ENCODE measurements at regions not wholly inside any gene's neighbourhood (a gene's known extent, or its start where the extent isn't known, plus 50 kb on each side); places are given as distances from the start of the nearest gene placed in this dataset.

DNA sequence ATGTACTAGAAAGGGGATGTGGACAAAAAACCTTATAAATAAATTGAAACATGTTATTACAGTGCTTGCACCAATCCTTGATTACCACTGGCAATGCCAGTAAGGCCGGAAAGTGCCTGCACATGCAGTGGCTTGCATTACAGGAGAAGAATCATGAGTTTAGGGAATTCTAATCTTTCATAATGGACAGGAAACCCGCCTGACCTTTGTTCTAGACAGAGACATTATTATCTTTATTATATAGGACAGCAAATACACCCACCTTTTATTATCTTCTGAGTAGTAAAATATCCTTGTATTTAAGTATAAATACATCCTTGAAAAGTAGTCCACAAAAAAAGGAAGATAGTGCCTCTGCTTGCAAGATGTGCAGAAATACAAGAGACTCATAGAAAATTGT is 379.9 kb upstream of the LCORL start:
- TF ChIP-seq, protein P1, sequence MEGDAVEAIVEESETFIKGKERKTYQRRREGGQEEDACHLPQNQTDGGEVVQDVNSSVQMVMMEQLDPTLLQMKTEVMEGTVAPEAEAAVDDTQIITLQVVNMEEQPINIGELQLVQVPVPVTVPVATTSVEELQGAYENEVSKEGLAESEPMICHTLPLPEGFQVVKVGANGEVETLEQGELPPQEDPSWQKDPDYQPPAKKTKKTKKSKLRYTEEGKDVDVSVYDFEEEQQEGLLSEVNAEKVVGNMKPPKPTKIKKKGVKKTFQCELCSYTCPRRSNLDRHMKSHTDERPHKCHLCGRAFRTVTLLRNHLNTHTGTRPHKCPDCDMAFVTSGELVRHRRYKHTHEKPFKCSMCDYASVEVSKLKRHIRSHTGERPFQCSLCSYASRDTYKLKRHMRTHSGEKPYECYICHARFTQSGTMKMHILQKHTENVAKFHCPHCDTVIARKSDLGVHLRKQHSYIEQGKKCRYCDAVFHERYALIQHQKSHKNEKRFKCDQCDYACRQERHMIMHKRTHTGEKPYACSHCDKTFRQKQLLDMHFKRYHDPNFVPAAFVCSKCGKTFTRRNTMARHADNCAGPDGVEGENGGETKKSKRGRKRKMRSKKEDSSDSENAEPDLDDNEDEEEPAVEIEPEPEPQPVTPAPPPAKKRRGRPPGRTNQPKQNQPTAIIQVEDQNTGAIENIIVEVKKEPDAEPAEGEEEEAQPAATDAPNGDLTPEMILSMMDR (IDR thresholded peaks at IDR 0.05; ENCODE audit: extremely low read depth, missing control alignments): no peak
- DNase-seq (ENCODE audit: low spot score): no peak

DNA sequence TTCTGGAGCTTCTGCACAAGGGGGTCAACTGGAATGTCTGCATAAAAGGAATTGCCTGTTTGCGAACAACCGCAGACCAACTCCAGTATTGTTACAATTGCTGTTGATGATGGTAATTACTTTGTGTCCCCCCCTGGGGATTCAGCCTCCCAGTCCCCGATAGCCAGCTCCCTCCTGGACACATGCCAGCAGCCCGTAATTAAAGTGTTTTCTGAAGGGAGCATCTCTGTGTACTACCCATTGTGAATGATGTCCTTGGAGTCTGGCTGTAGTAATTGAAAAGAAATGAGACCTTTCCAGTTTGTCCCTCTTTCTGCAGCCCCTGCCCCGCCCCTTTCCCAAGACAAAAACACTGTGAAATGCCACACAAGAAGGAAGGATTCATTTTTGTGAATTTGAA is 377.1 kb upstream of the LCORL start:
- no peak for DNase-seq (ENCODE audit: low spot score)
- TF ChIP-seq, protein P1 (IDR thresholded peaks at IDR 0.05; ENCODE audit: extremely low read depth, missing control alignments): no peak

DNA sequence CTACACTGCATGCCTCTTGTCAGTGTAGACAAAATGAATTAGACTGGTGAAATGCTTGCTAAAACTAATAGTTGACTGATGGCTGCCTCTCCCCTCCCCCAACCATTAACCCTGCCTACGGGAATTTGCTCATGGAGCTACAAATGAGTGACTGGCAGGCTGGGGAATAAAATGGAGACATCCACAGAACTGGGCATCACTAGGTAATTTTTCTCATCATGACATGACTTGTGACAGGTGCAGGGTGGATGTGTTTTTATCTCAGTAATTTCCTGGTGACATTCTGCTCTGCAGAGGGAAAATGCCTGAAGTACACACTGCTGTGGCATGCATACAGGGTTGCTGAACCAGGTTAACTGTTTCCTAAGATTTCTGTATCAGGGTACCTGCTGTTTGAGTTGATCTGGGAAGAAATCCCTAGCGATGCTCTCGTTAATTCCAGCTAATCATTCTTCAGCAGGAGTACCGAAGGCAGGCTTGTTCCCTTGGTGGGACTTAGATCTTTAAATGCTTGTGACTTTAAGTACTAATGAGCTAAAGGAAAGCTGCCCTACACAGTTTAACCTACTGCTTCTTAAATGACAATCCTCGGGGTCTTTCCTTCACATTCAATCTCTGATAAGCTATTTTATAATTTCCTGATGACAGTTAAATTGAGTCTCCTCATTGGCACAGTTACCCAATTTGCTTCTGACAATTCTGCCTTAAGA is 376.3 kb upstream of the LCORL start:
- no peak for DNase-seq (ENCODE audit: low spot score)
- TF ChIP-seq, protein P1 (IDR thresholded peaks at IDR 0.05; ENCODE audit: extremely low read depth, missing control alignments): no peak

DNA sequence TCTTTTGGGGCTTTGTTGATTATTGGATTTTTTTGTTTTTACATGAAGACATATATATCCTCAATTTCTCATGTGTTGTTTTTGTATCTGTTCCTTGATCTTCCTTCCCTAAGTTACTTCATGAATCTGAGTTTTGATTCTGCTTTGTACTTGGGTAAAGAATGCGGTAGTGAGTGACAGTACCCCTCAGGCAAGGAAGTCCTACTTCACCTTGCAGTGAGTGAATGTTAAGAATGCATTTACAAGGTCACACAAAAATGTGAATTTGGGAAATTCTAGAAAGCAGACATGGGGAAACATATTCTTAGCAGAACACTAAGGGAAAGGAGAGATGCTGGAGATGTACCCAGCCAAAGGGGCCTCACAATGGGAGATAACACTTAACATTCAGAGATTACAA is 373.1 kb upstream of the LCORL start:
- TF ChIP-seq, protein P1 (IDR thresholded peaks at IDR 0.05; ENCODE audit: extremely low read depth, missing control alignments): no peak
- no peak for DNase-seq (ENCODE audit: low spot score)

DNA sequence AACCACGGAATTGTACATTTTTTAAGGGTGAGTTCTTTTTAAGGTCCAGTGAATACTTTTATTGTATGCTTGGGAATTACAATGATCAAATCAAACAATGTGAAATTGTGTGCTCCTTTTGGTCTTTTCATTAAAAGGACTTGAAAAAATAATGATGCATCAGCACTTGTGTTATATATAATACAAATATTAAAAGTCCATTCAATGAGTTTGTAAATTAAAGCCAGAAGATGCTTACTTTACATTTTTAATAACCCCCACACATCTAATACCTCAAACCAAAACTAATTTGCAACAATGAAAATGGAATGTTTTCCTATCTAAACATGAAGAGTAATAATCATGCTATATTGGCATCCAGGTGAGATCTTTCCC is 369.8 kb upstream of the LCORL start:
- no peak for DNase-seq (ENCODE audit: low spot score)
- TF ChIP-seq, protein P1 (IDR thresholded peaks at IDR 0.05; ENCODE audit: extremely low read depth, missing control alignments): no peak

DNA sequence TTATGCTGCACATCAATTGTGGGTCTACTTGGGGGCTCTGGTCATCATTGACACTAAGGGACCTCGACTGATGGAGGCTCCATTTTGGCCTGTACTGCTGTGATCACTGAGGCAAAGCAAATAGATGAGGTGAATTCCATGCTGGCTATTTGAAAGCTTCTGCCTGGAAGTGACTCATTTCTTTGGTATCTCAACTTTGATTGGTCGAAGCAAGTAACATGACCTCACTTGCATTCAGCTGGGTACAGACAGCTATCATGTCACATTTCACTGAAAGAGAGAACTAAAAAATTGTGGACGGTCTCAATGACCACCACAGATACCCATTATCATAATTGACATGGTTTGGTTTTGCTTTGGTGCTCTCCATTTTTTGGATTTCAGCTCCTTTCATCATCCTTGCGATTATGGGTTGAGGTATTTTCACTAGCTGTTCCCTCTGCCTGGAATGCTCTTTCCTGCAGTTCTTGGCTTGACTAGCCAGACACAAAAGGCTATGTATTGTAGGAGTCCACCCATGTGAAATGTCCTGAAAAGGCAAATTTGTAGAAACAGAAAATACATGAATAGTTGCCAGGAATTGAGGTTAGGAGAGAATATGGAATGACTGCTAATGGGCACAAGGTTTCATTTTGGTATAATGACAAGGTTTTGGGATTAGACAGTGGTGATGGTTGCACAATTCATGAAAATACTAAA is 369.2 kb upstream of the LCORL start:
- DNase-seq (ENCODE audit: low spot score): no peak
- TF ChIP-seq, protein P1 (IDR thresholded peaks at IDR 0.05; ENCODE audit: extremely low read depth, missing control alignments): no peak

DNA sequence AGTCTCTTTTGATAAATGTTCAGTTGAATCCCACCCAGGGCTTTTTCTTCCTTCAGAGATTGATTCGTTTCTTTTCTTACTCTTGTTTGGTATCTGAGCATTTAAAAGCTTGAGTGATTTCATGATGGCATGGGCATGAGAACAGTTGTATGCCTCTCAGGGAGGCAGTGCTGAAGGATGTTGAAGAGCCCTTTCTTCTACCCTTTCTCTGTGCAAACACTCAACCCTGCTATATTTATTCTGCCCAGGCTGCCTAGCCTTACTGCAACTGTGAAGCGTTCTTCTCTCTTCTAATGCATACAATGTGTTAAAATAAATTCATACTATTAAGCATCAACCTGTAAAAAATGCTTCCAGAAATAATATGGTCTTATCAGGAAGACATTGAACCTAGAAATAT is 367.6 kb upstream of the LCORL start:
- no peak for DNase-seq (ENCODE audit: low spot score)
- TF ChIP-seq, protein P1 (IDR thresholded peaks at IDR 0.05; ENCODE audit: extremely low read depth, missing control alignments): no peak
